Activated CD4-positive, CD25-positive, alpha-beta regulatory T cell treated with anti-CD3 and anti-CD28 coated beads, Interleukin-2, amount 50 U/mL, for 24 hours (primary cell): ENCODE measurements at regions not wholly inside any gene's neighbourhood (a gene's known extent, or its start where the extent isn't known, plus 50 kb on each side); places are given as distances from the start of the nearest gene placed in this dataset.

Experiments used
- ATAC-seq, 2 donors: fragments of 150-1000 bp; cut with Tn5 transposase; one replicate each; pipeline ENCODE4 v1.10.0; 2021; ENCODE audit warnings: mild to moderate bottlenecking in 1 of 2, moderate library complexity in 1 of 2

DNA sequence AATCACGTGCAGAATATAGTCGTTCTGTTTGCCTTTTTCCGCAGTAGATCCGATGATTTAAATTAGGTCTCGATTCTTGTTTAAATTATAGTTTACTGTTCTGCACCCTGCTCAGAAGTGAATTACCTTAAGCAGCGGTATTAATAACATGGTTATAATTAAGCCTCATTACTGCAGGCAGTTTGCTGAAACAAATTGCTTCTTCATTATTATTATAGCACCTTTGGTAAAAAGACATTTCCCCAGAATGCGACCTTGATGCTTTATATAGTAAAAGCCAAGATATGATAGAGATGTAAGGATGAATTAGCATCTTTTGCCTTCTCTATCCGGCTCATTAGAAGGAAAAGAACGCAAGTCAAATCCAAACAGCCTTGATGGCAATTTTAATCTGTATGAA is 625.2 kb upstream of the CADM1 start:
- no peak for ATAC-seq

DNA sequence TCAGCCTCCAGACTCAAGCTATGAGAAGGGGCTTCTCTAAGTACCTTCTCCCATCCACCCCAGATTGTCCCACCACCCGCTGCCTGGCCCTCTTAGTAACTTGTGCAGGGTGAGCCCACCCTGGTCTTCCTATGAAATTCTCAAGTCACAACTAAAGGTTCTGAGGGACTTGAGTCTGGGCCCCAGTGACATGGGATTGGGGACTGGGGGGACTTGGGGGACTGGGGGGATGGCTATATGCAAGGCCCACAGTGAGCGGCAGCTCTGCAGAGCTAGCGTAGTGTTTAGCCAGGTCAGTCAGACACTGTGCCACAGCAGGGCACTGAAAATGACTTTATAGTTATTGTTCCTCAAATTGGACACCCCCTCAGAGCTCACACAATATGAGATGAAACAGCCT is 622.3 kb upstream of the CADM1 start:
- no peak for ATAC-seq

DNA sequence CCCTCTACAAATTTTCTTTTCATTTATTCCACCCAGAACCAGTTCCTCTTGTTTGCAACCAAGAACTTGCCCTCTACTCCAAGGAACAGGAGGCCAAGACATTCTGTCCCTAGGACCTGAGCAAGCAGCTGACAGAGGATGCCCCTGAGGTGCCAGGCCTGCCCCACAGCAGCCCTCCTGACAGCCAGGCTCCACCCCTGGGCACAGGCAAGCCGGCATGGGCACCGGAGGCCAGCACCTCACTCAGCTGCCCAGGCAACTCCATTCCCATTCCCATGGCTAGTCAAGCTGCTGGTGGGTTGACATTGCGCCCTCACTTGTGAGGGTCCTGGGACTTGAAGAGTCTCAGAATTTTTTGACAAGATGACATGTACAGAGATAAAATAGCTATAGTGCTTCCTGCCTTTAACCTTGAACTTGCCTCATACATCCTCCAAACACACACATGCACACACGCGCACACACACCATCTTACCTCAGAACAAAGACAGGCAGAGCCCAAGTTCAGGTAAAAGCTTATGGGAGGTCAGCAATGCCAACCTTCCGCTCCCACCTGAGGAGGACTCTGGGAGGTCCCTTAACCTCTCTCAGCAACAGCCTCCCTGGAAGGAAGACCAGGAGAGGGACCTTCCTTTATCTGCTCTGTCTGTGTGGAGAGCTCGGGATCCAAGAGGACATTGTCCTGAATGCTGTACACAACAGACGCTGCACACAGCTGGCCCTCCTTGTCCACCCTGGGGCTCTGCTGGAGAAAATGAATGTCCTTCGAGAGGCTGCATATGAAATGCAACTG is 620.9 kb upstream of the CADM1 start:
- no peak for ATAC-seq

DNA sequence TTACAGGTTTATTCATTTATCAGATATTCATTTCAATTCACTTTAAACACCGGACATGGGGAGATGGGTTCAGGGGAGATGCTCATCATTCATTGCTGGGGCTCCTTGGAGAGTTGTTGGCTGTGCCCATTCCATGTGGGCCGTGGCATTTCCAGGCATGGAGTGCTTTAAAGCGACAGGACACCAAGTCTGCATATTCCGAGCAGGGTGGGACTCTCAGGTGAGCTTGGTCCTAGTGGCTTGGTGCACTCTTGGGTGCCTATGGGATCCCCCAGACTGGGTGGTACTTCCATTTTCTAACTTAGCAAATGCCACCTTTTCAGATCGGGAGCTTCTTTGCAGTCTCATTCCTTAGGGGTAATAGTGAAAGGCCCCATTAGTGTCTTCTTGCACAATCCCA is 619.5 kb upstream of the CADM1 start:
- ATAC-seq: no peak

DNA sequence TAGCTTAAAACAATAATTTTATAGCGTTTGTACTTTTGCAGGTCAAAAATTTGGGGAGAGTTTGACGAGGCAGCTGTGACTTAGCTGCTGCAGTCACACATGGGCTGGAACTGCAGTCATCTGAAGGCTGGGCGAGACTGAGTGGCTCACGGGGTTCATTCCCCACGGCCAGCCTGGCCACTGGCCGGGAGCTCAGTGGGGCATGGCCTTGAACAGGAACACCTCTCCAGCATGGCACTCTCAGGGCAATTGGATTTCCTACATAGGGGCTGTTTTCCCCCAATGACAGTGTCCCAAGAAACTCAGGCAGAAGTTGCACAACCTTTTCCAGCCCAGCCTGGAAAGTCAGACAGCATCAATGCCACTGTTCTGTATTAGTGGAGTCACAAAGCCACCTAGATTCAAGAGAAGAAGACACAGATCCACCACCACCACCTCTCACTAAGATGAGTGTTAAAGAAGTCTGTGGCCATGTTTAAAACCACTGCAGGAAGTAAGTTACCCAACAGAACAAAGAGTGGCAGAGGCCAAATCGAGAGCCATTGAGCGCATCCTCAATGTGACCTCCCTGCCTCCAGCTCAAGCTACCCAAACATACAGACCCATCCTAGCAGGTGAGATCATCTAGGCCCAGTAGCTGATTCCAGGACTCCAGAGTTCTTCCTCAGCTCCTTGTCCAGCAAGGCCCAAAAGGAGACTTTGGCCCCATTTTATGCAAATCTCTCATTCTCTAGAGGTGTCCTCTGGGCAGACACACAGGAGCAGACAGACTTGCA is 618.7 kb upstream of the CADM1 start:
- ATAC-seq: no peak

DNA sequence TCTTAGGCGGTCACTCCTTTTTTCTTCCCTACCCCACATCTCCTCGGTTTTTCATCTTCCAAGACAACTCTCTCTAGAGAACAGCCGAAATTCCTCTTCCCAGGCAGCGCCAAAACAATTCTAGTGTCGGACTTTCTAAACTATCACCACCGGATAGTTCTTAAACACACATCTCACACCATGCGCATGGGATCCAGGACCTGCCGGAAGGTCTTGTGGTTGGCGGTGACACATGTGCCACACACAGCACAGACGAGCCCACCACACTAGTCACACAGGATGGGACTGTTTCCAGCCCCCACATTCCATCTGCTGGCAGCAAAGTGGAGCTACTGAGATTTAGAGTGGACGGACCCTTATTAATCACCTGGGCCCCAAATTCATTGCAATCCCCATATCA is 614.9 kb upstream of the CADM1 start:
- ATAC-seq: no peak

DNA sequence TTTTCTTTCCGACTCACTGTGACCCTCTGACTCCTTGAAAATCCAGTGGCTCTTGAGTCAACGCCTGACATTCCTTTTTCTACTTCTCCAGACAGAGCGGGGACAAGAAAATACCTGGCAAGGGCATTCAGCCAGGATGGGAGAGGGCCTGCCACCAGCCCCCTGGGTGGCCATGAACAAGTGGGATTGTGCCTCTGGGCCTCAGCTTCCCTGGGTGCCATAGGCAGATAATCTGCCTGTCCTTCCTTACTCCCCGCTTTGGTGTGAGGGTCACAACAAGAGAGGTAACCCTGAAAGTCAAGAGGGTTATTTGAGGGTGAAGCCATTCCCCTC is 613.9 kb upstream of the CADM1 start:
- no peak for ATAC-seq

DNA sequence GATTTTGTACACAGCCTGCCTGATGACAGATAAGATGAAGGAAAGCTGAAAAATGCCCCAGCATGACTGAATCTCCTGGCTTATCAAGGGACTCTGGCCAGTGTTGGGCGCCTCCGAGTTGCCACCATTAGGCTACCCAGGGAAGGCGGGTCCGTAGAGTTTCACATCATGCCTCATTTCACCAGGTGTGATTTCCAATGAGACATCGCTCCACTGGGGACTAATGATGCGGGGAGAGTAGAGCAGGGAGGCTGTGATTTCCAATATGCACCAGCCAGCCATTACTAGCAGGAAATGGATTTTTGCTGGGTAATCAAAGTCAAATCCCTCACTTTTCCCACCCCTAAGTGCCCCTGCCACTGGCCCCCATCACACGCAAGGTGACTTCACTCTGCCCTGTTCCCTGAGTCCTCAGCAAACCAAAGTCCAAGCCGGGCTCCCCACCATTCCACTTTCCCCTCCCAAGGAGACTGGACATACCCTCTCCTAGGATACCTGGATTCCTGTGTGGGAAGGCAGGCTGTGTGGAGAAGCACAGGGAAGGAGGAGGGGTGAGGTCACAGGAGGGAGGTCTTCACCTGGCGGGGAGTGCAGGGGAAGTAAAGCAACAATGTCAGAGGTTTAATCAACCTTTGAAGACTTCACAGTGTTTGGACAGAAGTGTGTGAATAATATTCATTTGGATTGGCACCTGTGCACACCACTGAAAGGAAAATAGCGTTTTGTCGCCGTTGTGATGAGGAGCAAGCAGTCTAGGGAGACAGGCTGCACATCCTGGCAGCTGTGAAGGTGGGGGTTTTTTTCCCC is 613.3 kb upstream of the CADM1 start:
- no peak for ATAC-seq

DNA sequence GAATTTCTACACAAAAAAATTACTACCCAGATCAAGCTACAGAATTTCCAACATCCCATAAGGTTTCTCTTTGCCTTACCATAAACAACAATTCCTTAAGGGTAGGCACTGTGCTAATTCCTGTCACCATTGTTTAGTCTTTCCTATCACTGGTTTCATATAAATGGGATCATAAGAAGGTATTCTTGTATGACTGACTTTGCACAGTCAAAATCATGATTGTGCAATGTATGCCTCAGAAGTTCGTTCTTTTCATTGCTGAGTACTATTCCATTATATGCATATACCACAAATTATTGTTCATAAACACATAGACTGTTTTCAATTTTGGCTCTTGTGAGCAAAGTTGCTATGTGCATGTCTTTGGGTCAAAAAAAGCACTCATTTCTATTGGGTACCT is 611.6 kb upstream of the CADM1 start:
- ATAC-seq: no peak

DNA sequence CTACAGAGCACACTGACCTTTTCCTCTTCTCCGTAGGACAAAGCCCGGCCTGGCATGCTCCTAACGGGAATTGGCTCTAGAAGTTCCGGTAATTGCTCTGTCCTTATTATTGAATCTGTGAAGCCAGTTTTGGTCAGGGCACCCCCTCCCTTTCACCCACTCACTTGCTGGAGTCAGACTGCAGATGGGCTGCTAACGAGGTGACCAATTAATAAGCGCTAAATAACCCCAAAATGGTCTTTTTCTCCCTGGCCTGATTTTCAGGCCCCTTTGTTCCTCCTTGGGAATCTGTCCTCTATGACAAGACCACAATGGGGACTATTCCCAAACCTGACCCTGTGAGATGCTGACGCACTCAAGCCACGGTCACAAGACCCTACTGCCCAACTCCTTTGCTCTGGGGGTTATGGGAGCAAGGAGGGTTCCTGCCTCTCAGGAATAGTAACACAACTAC is 610.0 kb upstream of the CADM1 start:
- ATAC-seq: no peak

DNA sequence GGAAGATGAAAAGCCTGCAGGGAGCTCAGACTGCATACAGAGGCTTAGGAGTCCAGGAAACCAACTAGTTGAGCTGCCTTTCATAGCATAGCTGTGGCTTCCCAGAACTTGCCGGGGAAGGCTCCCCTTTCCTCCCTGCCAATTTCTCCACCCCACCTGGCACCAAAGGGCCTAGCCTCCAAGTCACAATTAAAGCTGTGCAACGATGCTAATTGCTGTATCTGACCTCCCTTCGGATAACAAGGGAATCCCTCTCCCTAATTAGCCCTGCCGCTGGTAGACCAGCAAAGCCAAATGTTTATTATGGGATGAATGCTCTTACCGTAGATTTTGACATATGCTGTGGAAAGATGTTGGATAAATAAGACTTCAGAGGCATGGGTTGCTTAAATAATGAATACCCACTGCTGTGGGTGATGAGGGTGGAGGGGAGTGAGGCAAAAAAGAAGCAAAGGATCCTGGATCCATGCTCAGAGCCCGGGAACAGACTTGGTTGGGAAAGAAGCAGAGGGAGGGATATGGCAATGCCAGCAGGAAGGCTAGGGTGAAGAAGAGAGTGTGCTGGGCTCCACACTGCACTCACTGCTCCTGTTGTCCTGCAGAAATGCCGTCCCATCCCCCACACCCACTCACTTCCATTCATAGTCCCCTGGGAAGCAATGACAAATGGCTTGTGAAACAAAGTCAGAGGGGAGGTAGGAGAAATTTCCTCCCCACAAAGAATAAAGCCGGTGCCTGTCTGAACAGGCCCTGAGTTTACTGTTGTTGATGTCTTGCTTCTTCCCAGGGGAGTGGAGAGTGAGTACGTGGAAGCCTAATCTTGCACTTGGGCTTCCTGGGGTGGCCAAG is 608.1 kb upstream of the CADM1 start:
- ATAC-seq: no peak

DNA sequence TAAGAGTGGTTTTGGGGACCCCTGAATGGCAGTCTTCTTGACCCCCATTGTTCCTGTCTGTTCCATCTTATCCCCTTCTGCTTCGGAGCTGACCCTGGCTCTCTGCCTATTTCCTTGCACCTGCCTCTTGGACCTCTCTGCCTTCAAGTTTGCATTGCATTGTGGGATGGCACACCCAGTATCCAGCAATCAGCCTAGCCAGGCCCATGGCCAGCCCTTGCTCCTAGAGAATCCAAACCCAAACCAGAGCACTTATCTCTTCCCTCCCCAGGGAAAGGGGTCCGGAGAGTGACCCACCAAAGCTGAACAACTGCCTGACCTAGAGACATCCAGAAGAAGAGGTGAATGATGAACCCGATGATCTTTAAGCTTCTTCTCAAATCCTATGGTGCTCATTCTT is 607.3 kb upstream of the CADM1 start:
- ATAC-seq: no peak

DNA sequence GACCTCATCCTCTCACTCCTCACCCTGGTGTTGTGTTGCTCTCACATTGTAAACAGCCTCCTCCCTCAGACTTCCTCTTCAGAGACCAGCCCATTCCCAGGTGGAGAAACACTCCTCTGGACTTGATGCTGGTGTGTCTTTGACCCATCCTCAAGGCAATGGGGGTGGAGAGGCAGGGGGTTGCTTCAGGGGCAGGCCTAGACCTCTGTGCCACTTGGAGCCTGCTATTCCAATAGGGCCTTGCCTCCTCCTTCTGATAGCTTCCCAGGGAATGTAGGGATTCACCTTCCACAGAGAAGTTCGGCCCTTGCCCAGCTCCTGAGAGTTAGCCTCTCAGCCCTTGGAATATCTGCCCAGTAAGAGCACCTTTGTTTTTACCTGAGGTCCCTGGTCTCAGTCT is 606.6 kb upstream of the CADM1 start:
- no peak for ATAC-seq

DNA sequence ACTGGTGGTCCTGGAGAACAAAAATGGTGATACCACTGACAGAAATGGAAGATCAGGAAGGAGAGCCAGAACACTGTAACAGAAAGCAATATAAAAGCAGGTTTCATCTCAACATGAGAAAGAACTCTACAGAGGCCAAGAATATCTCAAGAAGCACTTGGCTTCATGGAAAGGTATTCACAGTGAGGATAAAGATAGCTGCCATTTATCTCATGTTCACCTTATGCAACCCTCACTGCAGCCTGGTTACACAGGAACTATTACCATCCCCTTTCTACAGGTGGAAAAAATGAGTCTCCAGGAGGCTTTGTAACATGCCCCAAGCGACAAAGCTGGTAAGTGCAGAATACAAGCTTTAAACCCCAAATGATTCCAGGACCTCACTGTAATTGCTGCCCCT is 606.1 kb upstream of the CADM1 start:
- ATAC-seq: no peak

DNA sequence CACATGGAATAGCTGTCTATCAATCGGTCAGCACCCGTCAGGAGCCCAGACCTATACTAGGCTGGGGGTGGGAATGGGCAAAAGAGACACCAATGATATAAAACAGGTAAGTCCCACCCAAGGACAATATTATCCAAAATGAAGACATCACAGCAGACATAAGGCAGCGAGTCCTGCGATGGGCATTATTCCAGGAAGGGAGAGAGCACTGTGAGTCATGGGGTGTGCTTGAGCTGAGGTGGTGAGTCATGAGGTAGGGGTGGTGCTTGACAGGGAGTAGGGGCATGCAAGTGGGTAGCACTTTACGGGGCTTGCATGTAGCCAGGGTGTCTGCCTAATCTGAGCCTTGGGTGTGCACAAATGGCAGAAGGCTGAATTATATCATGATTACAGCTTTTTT is 605.0 kb upstream of the CADM1 start:
- no peak for ATAC-seq

DNA sequence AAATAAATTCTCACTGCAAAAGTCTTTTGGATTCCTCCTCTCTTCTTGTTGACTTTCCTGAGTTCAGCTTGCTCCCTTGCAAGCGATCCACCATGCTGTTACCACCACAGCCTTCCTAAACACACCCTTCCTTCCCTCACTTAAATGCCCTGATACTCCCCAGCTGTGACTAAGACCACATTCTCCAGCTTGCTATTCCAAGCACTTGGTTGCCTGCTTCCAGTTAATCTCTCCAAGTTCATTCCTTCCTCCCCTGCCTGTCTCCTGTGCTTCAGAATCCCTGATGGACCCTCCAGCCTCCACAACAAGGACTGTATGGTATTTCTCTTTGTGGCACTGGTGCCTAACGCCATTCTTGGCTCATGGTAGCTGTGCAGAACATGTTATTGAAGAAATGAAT is 603.9 kb upstream of the CADM1 start:
- ATAC-seq: no peak

DNA sequence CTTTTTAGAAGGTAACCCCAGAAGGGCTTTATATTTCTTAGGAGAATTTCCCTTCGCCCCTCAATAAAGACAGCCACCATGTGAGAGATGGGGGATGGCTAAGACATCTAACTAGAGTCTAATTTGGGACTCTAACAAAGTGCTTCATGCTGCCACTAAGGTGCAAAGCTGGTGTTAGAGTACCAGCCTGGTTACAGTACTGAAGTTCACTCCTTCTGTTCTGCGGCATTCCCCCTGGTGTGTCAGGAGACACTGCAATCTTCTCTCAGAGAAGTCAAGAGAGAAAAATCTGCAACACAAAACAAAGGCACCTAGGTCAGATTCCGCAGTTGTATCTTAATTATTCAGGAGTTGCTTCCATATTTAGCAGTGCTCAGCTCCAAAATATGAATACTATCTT is 603.0 kb upstream of the CADM1 start:
- no peak for ATAC-seq

DNA sequence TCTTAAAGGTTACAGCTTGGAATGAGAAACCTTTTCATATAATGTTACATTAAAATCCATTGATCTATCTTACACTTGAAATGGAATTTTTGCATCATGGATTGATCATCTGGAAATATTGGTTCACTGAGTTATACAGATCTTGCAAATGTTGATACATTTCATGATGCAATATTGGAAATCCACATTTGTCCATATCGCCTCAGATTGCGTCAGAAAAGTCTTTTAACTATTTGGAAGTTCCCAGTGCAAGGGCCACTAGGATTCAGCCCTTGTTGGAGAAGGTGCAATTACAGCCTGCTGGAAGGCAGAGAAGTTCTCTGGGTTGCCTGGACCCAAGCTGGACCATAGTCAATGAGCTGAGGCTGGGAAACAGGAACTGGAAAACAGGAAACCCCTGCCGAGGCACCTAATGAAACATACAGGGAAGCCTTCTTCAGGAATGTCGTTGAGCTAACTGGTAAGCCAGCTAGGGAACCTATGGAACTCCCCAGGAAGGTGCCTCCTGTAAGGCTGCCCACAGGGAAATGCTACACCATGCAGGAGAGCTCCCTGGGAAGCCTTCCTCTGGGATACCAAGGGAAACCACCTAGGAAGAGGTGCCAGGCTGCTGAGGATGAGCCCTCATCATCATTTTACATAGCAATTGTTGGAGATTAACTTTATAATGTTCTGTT is 600.4 kb upstream of the CADM1 start:
- no peak for ATAC-seq

DNA sequence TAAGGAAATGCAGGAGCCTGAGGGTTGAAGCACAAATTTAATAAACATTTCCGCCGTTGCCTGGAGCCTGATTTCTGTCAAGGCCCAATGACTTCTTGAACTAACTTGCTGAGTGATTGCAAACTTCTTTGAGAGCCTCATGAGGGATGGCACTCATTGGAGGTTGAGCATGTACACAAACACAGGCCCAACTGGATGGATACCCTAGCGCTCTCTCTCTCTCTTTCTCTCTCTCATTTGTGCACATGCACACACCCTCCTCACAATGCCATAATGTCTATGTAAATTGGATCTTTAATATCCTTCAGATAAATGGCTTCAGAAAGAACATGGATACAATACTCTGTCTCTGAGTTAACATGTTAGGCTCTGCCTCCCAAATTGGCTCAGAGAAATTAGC is 597.7 kb upstream of the CADM1 start:
- no peak for ATAC-seq

DNA sequence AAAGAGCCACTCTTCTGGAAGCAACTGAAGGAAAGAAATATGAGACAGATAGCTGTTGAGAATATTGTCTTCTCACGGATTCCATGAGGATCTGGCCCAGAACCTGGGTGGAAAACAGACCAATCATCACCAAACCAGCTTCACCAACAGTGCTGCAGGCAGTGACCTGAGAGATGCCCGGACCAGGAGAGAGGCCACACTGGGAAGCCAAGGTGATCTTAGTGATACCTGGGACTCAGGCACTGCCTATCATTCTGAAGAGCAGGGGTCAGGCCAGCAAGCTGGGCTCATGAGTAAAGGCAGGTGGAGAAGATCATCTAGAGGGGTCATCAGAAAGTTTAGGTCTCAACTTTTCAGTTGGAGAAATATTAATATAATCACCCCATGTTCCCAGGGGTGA is 595.8 kb upstream of the CADM1 start:
- no peak for ATAC-seq

DNA sequence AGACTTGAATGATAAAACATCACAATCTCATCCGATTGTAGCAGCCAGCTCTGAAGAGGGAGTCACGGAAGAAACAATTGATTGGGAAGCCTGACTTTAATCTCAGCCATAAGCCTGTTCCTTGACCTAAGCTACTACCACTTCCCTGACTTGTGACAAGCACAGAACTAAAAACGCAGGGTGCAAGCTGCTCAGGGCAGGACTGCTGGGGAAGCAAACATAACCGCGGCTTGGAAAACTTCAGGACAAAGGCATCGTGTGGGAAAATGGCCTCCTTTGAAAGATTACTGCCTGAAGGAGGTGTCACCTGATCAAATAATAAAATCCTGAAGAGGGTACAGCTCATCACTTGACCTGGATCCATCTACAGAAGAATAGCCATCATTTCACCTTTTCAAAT is 595.3 kb upstream of the CADM1 start:
- ATAC-seq: no peak
